ENCODE measurements at regions not wholly inside any gene's neighbourhood (a gene's known extent, or its start where the extent isn't known, plus 50 kb on each side); places are given as distances from the start of the nearest gene placed in this dataset.

DNA sequence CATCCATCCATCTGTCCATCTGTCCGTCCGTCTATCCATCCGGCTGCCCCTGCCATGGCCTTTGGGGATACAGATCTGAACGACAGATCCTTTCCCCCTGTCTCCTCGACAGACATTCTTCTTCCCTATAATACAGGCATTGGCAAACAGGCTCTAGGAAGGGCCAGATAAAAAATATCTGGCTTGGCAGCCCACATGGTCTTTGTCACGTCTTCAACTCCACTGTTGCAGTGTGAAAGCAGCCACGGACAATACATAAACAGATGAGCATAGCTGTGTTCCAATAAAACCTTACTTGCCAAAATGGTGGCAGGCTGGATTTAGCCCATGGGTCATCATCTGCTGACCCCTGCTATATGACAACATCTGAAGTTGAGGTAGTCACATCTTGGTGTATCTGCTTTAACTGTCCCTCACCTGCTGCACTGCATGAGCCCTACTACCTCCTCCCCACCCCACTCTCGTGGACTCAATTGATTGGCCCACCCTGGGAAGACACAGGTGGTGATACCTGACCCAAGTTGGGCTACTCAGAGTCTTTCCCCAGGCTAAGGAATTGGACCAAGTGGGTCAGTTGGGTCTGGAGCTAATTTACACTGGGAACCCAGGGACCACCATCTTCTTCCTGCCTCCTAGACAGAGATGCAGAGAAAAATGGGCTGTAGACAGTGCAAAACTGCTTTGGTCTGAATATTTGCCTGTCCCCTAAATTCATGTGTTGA is 128.4 kb upstream of the SMAD3 start:
- ChIA-PET CTCF (ENCODE audit: low intra/inter-chr PET ratio) (no interaction called here), POLR2A (interaction anchor here (0.6 kb wide), 1 partner anchor 317 kb away, joined by 3 read pairs; no protein-coding TSS in a partner anchor)
- peaks cover 6 to 17% of the 10 kb centered on the region in 2 experiments for H3K4me1 ChIP-seq (replicated peaks in 1 of 2; ENCODE audit: control insufficient read depth in 2 of 2, insufficient read depth in 2 of 2, low read length in 2 of 2)
- H3K27me3 ChIP-seq (ENCODE audit: control insufficient read depth in 2 of 2, insufficient read depth in 2 of 2, low read length in 2 of 2), result peaks cover 0 to 11% of the 10 kb centered on the region in 2 experiments; a peak in 3 of 5 replicates
- in situ Hi-C loops (cut with MboI) (loop anchor here (10.0 kb wide), 1 partner anchor 898 kb away; no protein-coding TSS in a partner anchor), intact Hi-C loops (cut with micrococcal nuclease) (loop anchor here (1.0 kb wide), 1 partner anchor 22 kb away; no protein-coding TSS in a partner anchor)
- no peaks in the 10 kb centered on the region for H3K9me1 ChIP-seq (ENCODE audit: control insufficient read depth, insufficient read depth, low read length)
- no peaks in the 10 kb centered on the region for H3K79me2 ChIP-seq (ENCODE audit: control insufficient read depth, insufficient read depth, low read length)
- TF ChIP-seq HMG20A (CRISPR knock-in tag; conservative IDR thresholded peaks at IDR 0.05) (no peak), KLF6 (CRISPR knock-in tag; IDR thresholded peaks at IDR 0.05; ENCODE audit: borderline replicate concordance) (no peak), LARP7 (IDR thresholded peaks at IDR 0.05) (no peak), NCOA2 (IDR thresholded peaks at IDR 0.05; ENCODE audit: partially characterized antibody in 2 of 2) (no peak), C11orf30 (IDR thresholded peaks at IDR 0.05; ENCODE audit: low read depth) (no peak), ZNF124 (CRISPR knock-in tag; IDR thresholded peaks at IDR 0.05) (no peak)
- TF ChIP-seq, protein P1, sequence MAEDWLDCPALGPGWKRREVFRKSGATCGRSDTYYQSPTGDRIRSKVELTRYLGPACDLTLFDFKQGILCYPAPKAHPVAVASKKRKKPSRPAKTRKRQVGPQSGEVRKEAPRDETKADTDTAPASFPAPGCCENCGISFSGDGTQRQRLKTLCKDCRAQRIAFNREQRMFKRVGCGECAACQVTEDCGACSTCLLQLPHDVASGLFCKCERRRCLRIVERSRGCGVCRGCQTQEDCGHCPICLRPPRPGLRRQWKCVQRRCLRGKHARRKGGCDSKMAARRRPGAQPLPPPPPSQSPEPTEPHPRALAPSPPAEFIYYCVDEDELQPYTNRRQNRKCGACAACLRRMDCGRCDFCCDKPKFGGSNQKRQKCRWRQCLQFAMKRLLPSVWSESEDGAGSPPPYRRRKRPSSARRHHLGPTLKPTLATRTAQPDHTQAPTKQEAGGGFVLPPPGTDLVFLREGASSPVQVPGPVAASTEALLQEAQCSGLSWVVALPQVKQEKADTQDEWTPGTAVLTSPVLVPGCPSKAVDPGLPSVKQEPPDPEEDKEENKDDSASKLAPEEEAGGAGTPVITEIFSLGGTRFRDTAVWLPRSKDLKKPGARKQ (CRISPR knock-in tag; IDR thresholded peaks at IDR 0.05), result no peak
- TF ChIP-seq, protein P2, sequence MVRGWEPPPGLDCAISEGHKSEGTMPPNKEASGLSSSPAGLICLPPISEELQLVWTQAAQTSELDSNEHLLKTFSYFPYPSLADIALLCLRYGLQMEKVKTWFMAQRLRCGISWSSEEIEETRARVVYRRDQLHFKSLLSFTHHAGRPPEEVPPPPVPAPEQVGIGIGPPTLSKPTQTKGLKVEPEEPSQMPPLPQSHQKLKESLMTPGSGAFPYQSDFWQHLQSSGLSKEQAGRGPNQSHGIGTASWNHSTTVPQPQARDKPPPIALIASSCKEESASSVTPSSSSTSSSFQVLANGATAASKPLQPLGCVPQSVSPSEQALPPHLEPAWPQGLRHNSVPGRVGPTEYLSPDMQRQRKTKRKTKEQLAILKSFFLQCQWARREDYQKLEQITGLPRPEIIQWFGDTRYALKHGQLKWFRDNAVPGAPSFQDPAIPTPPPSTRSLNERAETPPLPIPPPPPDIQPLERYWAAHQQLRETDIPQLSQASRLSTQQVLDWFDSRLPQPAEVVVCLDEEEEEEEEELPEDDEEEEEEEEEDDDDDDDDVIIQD (CRISPR knock-in tag; IDR thresholded peaks at IDR 0.05), result no peak
- TF ChIP-seq, protein P3, sequence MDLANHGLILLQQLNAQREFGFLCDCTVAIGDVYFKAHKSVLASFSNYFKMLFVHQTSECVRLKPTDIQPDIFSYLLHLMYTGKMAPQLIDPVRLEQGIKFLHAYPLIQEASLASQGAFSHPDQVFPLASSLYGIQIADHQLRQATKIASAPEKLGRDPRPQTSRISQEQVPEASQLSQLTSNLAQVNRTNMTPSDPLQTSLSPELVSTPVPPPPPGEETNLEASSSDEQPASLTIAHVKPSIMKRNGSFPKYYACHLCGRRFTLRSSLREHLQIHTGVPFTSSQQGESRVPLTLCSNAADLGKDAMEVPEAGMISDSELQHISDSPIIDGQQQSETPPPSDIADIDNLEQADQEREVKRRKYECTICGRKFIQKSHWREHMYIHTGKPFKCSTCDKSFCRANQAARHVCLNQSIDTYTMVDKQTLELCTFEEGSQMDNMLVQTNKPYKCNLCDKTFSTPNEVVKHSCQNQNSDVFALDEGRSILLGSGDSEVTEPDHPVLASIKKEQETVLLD (IDR thresholded peaks at IDR 0.05), result no peak
- TF ChIP-seq, protein P4, sequence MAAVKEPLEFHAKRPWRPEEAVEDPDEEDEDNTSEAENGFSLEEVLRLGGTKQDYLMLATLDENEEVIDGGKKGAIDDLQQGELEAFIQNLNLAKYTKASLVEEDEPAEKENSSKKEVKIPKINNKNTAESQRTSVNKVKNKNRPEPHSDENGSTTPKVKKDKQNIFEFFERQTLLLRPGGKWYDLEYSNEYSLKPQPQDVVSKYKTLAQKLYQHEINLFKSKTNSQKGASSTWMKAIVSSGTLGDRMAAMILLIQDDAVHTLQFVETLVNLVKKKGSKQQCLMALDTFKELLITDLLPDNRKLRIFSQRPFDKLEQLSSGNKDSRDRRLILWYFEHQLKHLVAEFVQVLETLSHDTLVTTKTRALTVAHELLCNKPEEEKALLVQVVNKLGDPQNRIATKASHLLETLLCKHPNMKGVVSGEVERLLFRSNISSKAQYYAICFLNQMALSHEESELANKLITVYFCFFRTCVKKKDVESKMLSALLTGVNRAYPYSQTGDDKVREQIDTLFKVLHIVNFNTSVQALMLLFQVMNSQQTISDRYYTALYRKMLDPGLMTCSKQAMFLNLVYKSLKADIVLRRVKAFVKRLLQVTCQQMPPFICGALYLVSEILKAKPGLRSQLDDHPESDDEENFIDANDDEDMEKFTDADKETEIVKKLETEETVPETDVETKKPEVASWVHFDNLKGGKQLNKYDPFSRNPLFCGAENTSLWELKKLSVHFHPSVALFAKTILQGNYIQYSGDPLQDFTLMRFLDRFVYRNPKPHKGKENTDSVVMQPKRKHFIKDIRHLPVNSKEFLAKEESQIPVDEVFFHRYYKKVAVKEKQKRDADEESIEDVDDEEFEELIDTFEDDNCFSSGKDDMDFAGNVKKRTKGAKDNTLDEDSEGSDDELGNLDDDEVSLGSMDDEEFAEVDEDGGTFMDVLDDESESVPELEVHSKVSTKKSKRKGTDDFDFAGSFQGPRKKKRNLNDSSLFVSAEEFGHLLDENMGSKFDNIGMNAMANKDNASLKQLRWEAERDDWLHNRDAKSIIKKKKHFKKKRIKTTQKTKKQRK (IDR thresholded peaks at IDR 0.05; ENCODE audit: borderline replicate concordance, low read depth, low read length), result no peak
- no peaks in the 10 kb centered on the region for H4K20me1 ChIP-seq (replicated peaks; ENCODE audit: control insufficient read depth, insufficient read depth, low read length)
- no TSS peak for BruUV-seq (replicated peaks)
- H2AFZ ChIP-seq (ENCODE audit: low read depth, low read length), result peak overlapping the region; percentile 75
- H3K4me3 ChIP-seq, result no peak overlapping the region
- H3K4me2 ChIP-seq (ENCODE audit: insufficient read depth, low read length), result peak overlapping the region; percentile 38; the same call in 1 of the 2 replicates
- no peak overlapping the region for H3K9ac ChIP-seq (ENCODE audit: insufficient read depth in 1 of 2, low read depth in 2 of 2, low read length in 2 of 2)
- FAIRE-seq (no peak), ATAC-seq (no peak), DNase-seq (ENCODE audit: extremely low read depth in 1 of 4, low spot score in 3 of 4) (no peak)
- no peaks in the 10 kb centered on the region for H3K36me3 ChIP-seq (ENCODE audit: control insufficient read depth, insufficient read depth, low read length)
- H3K27ac ChIP-seq (ENCODE audit: extremely low read depth, low read depth, low read length), result no peak overlapping the region
- WGBS (ENCODE audit: insufficient coverage, low coverage, missing lambda C conversion rate), result 41% methylated on average over 8 of the region's 8 CpGs
- 0 out of 2 replicates have a peak, but pooled peaks cover 3% of the 10 kb centered on the region for H3K9me3 ChIP-seq (replicated peaks; ENCODE audit: control insufficient read depth, insufficient read depth, low read depth, low read length)
